M059J (cell line): ENCODE measurements at regions not wholly inside any gene's neighbourhood (a gene's known extent, or its start where the extent isn't known, plus 50 kb on each side); places are given as distances from the start of the nearest gene placed in this dataset.
"Not testable (repeated sequence)": the region's sequence is repeated elsewhere in the genome, so short reads cannot be mapped to it uniquely, and the experiment has no call there.

Source experiments
- DNase-seq: peaks from one replicate; pipeline ENCODE4 v3.0.0-alpha.2; 2012; ENCODE audit warnings: low read depth

GRCh38 chr2:85969367-85969766 is 80.6 kb upstream of the ST3GAL5 start:
- not testable (repeated sequence) for DNase-seq

GRCh38 chr2:85965770-85966169 is 77.0 kb upstream of the ST3GAL5 start:
- DNase-seq: not testable (repeated sequence)

GRCh38 chr2:85963747-85964418 is 75.1 kb upstream of the ST3GAL5 start:
- not testable (repeated sequence) for DNase-seq

- no peak for DNase-seq
Observed at GRCh38 chr2:85963068-85963467, 74.3 kb upstream of the ST3GAL5 start.

- DNase-seq: no peak
Observed at GRCh38 chr2:85961754-85962153, 73.0 kb upstream of the ST3GAL5 start.

GRCh38 chr2:85961053-85961452 is 72.3 kb upstream of the ST3GAL5 start:
- no peak for DNase-seq

- no peak for DNase-seq
Observed at GRCh38 chr2:85959826-85960225, 71.0 kb upstream of the ST3GAL5 start.

GRCh38 chr2:85959185-85959584 is 70.4 kb upstream of the ST3GAL5 start:
- no peak for DNase-seq

GRCh38 chr2:85958731-85959130 is 69.9 kb upstream of the ST3GAL5 start:
- DNase-seq: no peak

- no peak for DNase-seq
Observed at GRCh38 chr2:85957256-85957655, 68.5 kb upstream of the ST3GAL5 start.

- DNase-seq: no peak
Observed at GRCh38 chr2:85956646-85957039, 67.9 kb upstream of the ST3GAL5 start.

GRCh38 chr2:85954590-85955458 is 66.0 kb upstream of the ST3GAL5 start:
- no peak for DNase-seq

GRCh38 chr2:85954192-85954589 is 65.4 kb upstream of the ST3GAL5 start:
- DNase-seq: no peak

- peak; percentile 4 for DNase-seq
Observed at GRCh38 chr2:85953476-85953875, 64.7 kb upstream of the ST3GAL5 start.

- no peak for DNase-seq
Observed at GRCh38 chr2:85952196-85952734, 63.5 kb upstream of the ST3GAL5 start.

GRCh38 chr2:85951351-85952067 is 62.7 kb upstream of the ST3GAL5 start:
- no peak for DNase-seq

- DNase-seq: no peak
Observed at GRCh38 chr2:85950743-85951142, 62.0 kb upstream of the ST3GAL5 start.

GRCh38 chr2:85949280-85949679 is 60.5 kb upstream of the ST3GAL5 start:
- DNase-seq: no peak

GRCh38 chr2:85947593-85947992 is 58.8 kb upstream of the ST3GAL5 start:
- no peak for DNase-seq

- DNase-seq: peak; percentile 15
Observed at GRCh38 chr2:85945586-85945985, 56.8 kb upstream of the ST3GAL5 start.

GRCh38 chr2:85945172-85945571 is 56.4 kb upstream of the ST3GAL5 start:
- peak; percentile 7 for DNase-seq

GRCh38 chr2:85942346-85942957 is 53.7 kb upstream of the ST3GAL5 start:
- no peak for DNase-seq
